ENCODE measurements at regions not wholly inside any gene's neighbourhood (a gene's known extent, or its start where the extent isn't known, plus 50 kb on each side); places are given as distances from the start of the nearest gene placed in this dataset.

GRCh38 chr1:233791721-233792120 lies 112.8 kb upstream of the SLC35F3 start:
- Histone ChIP-seq H3K27me3 (peaks cover 0 to 14% (median 0%) of the 10 kb centered on the region in 3 donors), H3K27ac (no peak overlapping the region), H3K4me1 (no peaks in the 10 kb centered on the region), H3K9me3 (no peaks in the 10 kb centered on the region), H3K4me3 (no peak overlapping the region), H3K36me3 (no peaks in the 10 kb centered on the region)
- no peak for TF ChIP-seq POLR2A (IDR thresholded peaks at IDR 0.05)
- no peak for TF ChIP-seq EP300 (IDR thresholded peaks at IDR 0.05)
- no peak for TF ChIP-seq POLR2AphosphoS5 (IDR thresholded peaks at IDR 0.05)
- no peak for TF ChIP-seq CTCF (IDR thresholded peaks at IDR 0.05)
- intact Hi-C loops (cut with DNase I; ENCODE audit: low total_unique reads), result no loop called here
- DNase-seq, result peak in 1 of 2 donors; percentile 42
- 73 to 85% (median 83%) methylated on average over 6 of the region's 6 CpGs for WGBS, 5 donors

GRCh38 chr1:233794863-233795262 lies 109.6 kb upstream of the SLC35F3 start:
- WGBS, 5 donors, result 95 to 98% (median 96%) methylated on average over 2 of the region's 2 CpGs
- intact Hi-C loops (cut with DNase I; ENCODE audit: low total_unique reads), result no loop called here
- H3K27ac ChIP-seq, result no peak overlapping the region
- no peaks in the 10 kb centered on the region for H3K36me3 ChIP-seq
- H3K4me1 ChIP-seq, result no peaks in the 10 kb centered on the region
- TF ChIP-seq CTCF (IDR thresholded peaks at IDR 0.05) (no peak), POLR2AphosphoS5 (IDR thresholded peaks at IDR 0.05) (no peak)
- H3K4me3 ChIP-seq, result no peak overlapping the region
- H3K27me3 ChIP-seq, result peaks cover 0 to 9% (median 0%) of the 10 kb centered on the region in 3 donors
- no peak for DNase-seq
- H3K9me3 ChIP-seq, result peaks cover 0 to 12% (median 0%) of the 10 kb centered on the region in 4 donors

- no peak for DNase-seq
- no peaks in the 10 kb centered on the region for H3K4me1 ChIP-seq
- H3K36me3 ChIP-seq, result no peaks in the 10 kb centered on the region
- H3K4me3 ChIP-seq, result no peak overlapping the region
- no peak overlapping the region for H3K27ac ChIP-seq
- intact Hi-C loops (cut with DNase I; ENCODE audit: low total_unique reads), result no loop called here
- H3K27me3 ChIP-seq, result peaks cover 0 to 9% (median 0%) of the 10 kb centered on the region in 3 donors
- TF ChIP-seq EP300 (IDR thresholded peaks at IDR 0.05) (no peak), POLR2A (IDR thresholded peaks at IDR 0.05) (no peak), POLR2AphosphoS5 (IDR thresholded peaks at IDR 0.05) (no peak), CTCF (IDR thresholded peaks at IDR 0.05) (no peak)
- 83 to 86% (median 85%) methylated on average over 6 of the region's 6 CpGs for WGBS, 5 donors
- H3K9me3 ChIP-seq, result peaks cover 0 to 12% (median 0%) of the 10 kb centered on the region in 4 donors
Measured at GRCh38 chr1:233796146-233796783, 108.2 kb upstream of the SLC35F3 start.

GRCh38 chr1:233802611-233803010 lies 101.9 kb upstream of the SLC35F3 start:
- no peaks in the 10 kb centered on the region for H3K4me1 ChIP-seq
- TF ChIP-seq CTCF (IDR thresholded peaks at IDR 0.05), result no peak
- no peak for TF ChIP-seq POLR2AphosphoS5 (IDR thresholded peaks at IDR 0.05)
- TF ChIP-seq POLR2A (IDR thresholded peaks at IDR 0.05), result no peak
- no peak for TF ChIP-seq EP300 (IDR thresholded peaks at IDR 0.05)
- H3K36me3 ChIP-seq, result no peaks in the 10 kb centered on the region
- no peak overlapping the region for H3K4me3 ChIP-seq
- WGBS, 5 donors, result 38 to 79% (median 57%) methylated on average over 3 to 4 of the region's 4 CpGs
- no peaks in the 10 kb centered on the region for H3K27me3 ChIP-seq
- no peak overlapping the region for H3K27ac ChIP-seq
- intact Hi-C loops (cut with DNase I; ENCODE audit: low total_unique reads), result no loop called here
- peaks cover 0 to 23% (median 8%) of the 10 kb centered on the region in 4 donors for H3K9me3 ChIP-seq
- DNase-seq, result no peak

Data from stomach (tissue), 8 donors.